GM18502 (cell line): ENCODE measurements at regions not wholly inside any gene's neighbourhood (a gene's known extent, or its start where the extent isn't known, plus 50 kb on each side); places are given as distances from the start of the nearest gene placed in this dataset.
"Not testable (repeated sequence)": the region's sequence is repeated elsewhere in the genome, so short reads cannot be mapped to it uniquely, and the experiment has no call there.

Source experiments
- ATAC-seq: cut with Tn5 transposase; IDR thresholded peaks from one replicate; pipeline ENCODE4 v1.9.1; 2021; ENCODE audit warnings: mild to moderate bottlenecking; ENCODE audit not compliant: unreplicated experiment, poor library complexity

DNA sequence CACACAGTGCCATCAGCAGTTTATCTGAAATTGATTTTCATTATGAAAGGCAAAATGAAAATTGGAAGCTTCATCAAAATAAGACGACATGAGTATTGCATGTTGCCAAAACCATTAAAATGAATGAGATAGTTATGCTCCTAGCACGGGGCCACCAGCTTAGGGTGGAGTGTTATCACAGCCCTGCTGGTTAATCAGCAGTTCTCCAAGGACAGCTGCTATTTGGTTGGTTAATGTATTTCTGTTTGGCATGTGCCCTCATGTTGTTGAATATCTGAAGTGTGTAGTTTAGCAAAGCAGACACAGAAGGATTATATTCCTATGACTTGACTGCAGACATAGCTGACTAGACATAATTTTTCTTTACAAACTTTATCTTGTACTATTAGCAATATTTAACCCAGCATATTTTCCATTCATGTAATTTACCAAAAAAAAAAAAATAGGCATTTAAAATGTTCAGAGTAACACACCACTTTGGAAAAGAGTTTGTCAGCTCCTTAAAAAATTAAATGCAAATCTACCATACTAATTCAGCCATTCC, 98.6 kb upstream of the PIK3R1 start:
- no peak for ATAC-seq

DNA sequence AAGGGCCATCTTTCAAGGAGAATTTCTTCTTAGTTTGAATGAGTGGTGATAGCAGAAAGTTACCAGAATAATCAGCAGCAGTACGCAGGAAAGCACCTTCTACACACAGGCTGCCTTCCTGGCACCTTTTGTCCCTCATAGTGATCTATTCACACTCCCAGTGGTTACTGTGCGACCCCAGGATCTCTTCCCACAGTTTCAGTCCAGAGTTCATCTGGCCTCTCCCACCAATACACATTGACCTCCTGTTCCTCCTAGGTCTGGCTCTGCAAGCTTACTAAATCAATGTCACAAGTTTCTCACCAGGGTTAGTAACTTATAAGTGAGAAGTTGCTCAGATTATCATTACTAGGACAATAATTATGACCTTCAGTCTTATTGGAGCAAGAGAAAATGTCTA, 99.1 kb upstream of the PIK3R1 start:
- no peak for ATAC-seq

DNA sequence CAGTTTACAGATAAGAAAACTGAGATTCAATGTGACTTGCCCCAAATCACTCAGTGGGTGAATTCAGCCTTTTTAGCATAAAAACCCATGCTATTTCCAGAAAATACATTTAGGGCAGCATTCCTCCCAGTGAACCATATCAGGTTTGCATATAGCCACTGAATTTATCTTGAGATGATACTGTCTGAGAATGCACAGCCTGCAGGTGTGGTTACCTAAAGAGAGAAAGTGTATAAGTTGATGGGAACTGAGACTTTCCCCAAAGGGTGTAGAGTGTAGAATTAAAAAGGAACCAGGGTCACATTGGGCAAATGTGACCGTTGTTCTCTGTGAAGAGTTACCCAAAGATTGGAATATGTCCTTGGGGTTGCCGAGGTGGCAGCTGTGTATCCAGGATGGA, 100.0 kb upstream of the PIK3R1 start:
- no peak for ATAC-seq

DNA sequence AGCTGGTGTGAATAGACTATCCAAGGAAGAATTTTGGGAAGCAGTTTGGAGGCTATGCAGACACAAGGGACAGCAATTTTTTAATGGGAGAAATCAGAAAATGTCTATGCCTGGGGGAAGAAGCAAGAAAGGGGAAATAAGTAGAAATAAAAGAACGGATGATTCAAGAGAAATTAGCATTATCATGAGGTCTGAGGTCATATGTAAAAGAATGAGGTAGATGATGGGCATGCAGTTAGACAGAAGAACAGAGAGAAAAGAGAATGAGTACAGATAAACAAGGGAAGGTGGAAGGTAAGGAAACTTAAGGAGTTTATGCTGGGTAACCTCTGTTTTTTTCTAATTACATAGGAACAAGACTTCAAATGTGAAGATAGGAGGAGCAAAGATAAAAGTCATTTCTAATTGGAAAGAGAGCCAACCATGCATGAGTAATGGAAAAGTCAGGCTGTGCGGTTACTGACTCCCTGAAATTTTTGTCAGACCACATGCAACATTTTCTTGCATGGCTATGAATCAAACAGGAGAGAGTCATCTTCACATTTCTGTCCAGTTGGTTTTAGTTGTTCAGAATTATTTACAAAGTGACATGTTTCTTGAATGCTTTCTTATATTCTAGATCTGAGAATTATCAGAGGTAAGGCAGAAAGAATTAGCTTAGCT, 101.0 kb upstream of the PIK3R1 start:
- no peak for ATAC-seq

DNA sequence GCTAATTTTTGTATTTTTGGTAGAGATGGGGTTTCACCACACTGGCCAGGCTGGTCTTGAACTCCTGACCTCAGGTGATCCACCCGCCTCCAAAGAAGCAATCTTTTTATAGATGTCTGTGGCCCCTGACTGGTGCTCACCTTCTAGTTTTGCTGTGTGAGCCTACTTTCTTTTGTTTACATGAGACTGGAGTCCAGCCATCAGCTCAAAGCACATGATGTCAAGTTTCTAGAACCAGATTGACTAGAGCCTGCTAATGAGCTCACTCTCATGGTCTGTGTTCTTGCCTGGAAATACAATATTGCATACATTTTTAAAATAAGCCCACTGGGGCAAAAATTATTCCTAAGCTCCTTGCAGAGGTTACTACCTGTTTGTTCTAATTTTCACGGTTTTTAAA, 102.9 kb upstream of the PIK3R1 start:
- ATAC-seq, result no peak

DNA sequence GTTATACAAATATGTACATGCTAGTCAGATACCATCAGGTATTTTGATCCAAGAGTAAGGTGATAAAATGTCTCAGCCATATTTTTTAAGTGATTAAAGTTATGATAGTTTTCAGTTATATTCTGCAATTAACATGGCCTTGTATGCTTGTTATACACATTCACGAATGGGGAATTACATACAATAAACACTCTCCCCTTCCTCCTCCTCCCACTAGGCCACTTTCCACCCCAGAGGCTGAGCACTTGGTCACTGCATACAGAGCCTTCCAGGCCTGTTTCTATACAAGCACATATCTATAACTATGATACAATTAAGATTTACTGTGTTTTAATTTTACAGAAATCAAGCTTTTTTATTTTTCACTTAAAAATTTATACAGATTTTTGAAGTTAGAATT, 104.7 kb upstream of the PIK3R1 start:
- ATAC-seq, result no peak

DNA sequence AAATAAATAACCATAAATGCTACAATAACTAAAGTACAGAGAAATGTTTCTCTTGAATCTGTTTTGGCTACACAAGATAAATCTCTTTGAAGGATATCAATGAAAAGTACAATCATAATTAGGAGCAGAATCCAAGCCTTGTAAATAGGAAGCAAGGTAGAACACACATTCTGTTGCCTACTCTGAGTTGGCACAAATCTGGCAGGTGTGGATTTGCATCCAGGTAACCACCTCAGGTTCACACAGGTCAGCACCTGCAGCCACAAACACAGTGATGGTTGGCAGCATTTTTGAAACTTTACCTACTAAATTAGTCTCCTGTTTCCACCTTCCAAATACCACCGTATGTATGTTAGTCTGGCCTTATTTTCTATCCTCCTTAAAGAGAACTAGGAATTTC, 105.3 kb upstream of the PIK3R1 start:
- no peak for ATAC-seq

DNA sequence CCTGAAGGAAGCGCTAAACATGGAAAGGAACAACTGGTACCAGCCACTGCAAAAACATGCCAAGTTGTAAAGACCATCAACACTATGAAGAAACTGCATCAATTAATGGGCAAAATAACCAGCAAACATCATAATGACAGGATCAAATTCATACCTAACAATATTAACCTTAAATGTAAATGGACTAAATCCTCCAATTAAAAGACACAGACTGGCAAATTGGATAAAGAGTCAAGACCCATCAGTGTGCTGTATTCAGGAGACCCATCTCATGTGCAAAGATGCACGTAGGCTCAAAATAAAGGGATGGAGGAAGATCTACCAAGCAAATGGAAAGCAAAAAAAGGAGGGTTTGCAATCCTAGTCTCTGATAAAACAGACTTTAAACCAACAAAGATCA, 111.3 kb upstream of the PIK3R1 start:
- ATAC-seq, result not testable (repeated sequence)

DNA sequence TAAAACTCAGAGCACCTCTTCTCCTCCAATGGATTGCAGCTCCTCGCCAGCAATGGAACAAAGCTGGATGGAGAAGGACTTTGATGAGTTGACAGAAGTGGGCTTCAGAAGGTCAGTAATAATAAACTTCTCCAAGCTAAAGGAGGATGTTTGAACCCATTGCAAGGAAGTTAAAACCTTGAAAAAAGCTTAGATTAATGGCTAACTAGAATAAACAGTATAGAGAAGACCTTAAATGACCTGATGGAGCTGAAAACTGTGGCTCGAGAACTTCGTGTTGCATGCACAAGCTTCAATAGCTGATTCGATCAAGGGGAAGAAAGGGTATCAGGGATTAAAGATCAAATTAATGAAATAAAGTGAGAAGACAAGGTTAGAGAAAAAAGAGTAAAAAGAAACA, 112.3 kb upstream of the PIK3R1 start:
- not testable (repeated sequence) for ATAC-seq

DNA sequence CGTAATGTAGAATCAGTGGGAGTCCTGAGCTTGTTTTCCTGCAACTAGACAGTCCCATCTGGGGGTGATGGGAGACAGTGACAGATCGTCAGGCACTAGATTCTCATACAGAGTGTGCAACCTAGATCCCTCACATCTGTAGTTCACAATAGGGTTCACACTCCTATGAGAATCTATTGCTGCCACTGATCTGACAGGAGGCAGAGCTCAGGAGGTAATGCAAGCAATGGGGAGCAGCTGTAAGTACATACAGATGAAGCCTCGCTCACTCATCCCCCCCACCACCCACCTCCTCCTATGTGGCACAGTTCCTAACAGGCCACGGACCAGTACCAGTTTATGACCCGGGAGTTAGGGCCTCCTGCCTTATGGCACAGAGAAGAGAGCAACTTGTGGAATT, 116.2 kb upstream of the PIK3R1 start:
- ATAC-seq, result no peak

DNA sequence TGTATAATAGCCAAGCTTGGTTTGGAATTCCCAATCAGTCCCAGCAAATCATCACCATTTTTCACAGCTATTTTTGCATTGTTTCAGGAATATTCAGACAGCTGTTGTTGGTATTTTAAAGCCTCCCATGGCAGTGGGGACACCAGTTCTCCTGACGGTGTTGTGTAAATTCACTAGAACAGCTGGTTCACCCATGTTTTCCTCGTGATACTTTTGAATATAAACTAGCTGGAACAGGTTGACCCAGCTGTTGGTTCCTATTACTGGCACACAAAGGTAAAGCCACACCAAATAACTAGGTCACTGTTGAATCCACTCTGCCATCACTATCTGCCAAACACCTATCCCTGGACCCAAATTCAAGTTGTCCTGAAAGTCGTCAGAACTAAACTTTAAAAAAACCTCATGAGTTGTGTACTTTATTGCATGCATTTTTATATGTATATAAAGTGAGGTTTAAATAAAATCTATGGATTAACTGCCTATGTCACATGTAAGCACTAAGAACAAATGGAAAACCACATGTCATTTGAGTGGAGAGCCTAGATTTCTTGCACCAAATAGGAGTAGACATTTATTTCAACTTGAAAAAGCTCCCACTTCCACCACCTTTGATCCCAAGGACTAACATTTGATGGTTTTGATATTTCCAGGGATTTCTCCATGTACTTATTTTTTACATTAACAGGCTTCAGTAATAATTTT, 121.9 kb upstream of the PIK3R1 start:
- no peak for ATAC-seq

DNA sequence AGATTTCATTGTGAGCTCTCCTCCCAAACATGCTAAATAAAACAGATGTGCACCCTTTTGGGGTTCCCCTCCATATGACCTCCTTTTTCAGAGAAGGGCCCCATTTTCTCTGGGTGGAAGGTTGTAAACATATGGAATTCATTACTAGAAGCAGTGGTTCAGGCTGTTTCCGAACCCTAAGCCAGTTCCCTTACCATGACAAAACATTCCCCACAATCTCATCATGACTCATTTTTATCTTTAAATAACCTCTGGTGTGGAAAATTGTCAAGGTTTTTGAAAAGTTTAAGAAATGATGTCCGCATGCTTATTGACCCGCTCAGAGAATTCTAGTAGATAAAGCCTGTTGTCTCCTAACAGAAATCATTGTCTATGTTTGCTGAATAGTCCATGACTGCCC, 127.3 kb upstream of the PIK3R1 start:
- ATAC-seq, result no peak

DNA sequence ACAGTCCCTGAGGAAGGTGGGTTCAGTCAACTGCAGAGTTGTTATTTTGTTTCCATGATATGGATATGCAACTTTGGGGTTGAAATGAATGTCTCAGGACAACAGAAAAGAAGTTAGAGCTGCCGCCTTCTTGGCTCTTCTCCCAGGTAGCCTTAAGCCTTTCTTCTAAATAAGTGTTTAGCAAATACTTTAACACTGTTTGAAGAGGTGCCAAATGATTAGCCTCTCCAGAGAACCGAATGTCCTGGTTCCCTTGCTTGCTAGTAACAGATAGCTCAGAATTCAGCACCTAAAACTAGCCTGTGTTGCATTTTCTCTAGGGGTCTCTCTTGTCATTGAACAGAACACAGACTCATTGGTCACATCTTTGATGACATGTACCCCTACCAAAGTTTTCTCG, 127.7 kb upstream of the PIK3R1 start:
- ATAC-seq, result no peak

DNA sequence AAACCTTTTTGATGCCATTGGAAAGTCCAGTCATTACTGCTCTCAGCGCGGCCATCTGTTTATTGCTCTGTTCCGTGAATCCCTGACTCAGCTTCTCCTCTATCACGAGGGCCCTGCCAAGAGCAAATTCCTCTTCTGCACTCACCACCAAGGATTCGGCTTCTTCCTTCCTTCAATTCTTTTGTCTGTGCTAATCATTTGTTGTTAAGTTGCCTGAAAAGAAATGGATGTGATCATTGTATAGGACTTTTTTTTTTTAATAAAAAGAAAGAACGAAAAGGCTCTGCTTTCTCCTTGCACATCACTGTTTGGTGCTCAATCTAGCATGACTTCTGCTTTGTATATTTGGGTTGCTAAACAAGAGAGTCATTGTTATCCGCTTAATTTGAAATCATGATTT, 128.7 kb upstream of the PIK3R1 start:
- no peak for ATAC-seq

DNA sequence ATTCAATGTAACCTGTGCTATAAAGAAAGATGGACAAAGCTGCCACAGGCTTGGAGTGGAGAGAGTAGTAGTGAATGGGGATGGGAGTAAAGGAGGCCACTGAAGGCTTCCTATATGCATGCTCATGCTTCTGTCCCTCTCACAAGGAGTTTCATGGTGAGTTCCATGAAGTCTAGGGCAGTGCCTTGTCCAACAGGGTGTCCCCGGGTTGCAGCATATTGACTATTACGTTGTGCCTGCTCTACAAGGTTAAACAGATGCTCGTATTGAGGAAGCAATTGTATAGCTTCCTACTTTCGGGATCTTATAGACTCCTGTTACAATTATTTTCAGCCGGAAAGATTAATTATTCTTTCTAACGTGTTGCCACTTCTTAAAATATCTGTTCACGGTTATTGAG, 129.1 kb upstream of the PIK3R1 start:
- no peak for ATAC-seq

DNA sequence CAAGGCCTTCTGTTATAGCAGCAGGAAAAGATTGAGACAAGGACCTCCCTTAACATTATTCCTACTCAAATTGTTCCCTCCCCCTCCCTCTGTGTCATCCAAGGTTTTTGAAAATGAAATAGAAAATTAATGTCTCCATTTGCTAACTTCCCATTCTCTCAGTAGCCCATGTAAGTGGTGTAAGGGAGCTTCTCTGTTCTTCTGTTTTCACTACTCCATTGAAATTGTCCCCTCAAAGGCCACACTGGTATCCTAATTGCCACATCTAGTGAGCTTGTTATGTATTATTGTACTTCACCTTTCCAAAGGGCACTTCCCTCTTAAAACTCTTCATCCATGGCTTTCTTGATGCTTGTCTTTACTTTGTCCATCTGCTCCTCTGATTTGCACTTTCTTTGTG, 131.2 kb upstream of the PIK3R1 start:
- ATAC-seq, result no peak

DNA sequence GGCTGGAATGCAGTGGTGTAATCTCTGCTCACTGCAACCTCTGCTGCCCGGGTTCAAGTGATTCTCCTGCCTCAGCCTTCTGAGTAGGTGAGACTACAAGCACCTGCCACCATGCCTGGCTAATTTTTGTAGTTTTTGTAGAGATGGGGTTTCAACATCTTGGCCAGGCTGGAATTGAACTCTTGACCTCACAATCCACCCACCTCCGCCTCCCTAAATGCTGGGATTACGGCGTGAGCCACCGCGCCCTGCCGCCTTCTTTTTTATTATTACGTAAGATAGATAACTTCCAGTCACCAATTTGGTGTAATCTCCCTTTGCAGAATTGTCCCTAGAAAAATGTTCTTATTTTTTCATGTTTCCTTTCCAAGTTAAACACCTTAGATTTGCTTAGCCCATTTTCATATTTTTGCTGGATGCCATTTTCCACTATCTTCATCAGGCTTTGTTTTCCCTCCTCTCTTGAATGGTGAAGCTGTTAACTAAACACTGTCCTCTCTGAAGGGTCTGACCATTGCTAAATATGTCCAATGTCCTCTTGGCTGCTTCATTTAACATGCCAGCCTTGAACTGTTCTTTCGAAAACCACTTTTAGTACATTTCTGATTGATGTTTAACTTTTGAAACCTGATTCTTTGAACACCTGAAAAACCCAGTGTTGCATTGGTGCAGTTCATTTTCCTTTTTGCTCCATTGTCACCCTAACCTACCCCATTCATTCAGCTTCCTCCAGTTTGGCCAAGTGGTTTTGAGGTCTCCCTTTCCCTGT, 135.1 kb upstream of the PIK3R1 start:
- ATAC-seq, result no peak

DNA sequence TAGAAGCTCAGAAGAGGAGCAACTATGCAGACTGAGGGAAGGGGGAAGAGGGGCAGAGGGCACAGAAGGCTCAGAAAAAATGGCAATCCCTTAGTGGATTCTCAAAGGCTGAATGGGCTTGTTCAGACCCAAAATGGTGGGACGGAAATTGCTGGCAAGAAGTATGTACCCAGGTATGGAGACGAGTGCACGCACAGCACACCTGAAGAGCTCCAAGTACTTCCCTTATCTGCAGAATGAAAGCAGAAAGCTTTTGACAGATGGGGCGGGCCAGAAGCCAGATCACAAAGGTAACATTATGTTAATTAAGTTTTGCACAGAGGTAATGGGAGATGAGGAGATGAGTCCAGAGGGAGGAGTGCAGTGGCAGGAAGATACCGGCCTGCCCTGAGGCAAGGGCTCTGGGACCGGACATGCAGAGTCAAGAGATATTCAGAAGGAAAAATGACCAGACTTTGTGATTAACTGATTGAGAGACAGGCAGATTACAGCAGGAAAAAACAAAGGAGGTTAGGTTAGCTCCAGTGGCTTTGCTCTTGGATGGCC, 138.1 kb upstream of the PIK3R1 start:
- no peak for ATAC-seq

DNA sequence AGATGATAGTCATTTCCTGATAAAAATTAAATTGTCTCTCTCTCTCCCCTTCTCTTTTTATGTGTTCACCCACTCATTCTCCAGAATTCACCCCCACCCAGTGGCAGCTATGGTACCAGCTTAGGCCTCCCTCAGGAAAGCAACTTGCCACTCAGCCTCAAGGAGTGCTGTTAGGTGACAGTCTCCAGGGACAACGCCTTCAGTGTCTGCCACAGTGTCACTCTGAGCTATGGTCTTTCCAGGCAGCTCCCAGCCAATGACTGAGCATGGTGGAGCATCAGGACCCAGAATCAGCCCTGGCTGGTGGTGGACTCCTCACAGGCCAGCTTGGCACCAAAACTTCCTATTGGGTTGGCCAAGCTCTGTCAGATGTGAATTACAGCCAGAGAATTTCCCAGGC, 140.9 kb upstream of the PIK3R1 start:
- ATAC-seq, result no peak

DNA sequence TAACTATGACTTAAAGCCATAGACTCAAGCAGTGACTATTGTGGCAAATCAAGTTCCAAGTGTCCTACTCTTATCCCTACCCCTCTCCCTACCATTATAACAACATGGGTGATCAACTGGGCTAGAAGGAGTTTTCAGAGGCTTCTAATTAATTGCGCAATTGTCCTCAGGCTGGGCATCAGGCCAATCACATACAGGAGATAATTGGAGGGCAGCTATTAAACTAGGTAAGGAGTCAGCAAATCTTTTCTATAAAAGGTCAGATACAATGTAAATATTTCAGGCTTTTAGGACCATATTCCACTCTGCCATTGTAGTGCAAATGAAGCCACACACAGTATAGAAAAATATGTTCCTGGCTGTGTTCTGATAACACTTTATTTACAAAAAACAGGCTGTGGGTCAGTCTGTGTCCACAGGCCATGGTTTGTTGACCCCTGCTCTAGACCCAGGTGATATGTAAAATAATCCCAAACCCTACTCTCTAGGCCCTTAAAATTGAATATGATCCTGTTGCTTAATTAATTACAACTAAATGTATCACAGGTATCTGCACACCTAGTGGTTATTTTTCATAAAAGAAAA, 141.4 kb upstream of the PIK3R1 start:
- no peak for ATAC-seq

DNA sequence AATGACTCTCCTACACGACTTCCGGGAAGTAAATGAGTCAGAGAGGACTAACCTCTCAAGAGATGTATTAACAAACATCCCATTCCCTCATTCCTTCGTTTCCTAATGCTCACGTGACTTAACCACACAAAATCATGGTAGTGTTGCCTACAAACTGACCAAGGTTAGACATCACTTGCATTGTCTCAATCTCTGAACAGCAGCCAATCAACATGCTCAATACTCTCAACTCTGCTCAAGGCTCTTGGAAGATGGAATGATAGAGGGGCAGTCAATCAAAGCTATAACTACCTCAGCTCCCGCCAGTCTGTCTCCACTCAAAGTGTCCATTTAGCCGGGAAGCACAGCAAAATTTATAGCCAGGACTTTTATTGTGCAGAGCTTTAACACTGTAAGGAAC, 143.8 kb upstream of the PIK3R1 start:
- no peak for ATAC-seq
